ENCODE measurements at regions not wholly inside any gene's neighbourhood (a gene's known extent, or its start where the extent isn't known, plus 50 kb on each side); places are given as distances from the start of the nearest gene placed in this dataset.
"Not testable (repeated sequence)": the region's sequence is repeated elsewhere in the genome, so short reads cannot be mapped to it uniquely, and the experiment has no call there.

- no peaks in the 10 kb centered on the region for H3K9me3 ChIP-seq
- TF ChIP-seq CTCF (IDR thresholded peaks at IDR 0.05) (no peak), POLR2A (IDR thresholded peaks at IDR 0.05) (no peak)
- H3K4me3 ChIP-seq = peak overlapping the region in 1 of 4 donors; percentile 1
- H3K4me1 ChIP-seq = peaks cover 0 to 17% (median 0%) of the 10 kb centered on the region in 3 donors
- DNase-seq = no peak
- no peak overlapping the region for H3K27ac ChIP-seq
- no peaks in the 10 kb centered on the region for H3K36me3 ChIP-seq
- H3K27me3 ChIP-seq = no peaks in the 10 kb centered on the region
- 42 to 53% methylated on average over 5 of the region's 5 CpGs for WGBS, 2 donors
- intact Hi-C loops (cut with DNase I) = no loop called here
Measured at GRCh38 chr2:180694445-180695421, 285.7 kb upstream of the UBE2E3 start.

- Histone ChIP-seq H3K27ac (no peak overlapping the region), H3K9me3 (no peaks in the 10 kb centered on the region), H3K36me3 (no peaks in the 10 kb centered on the region), H3K4me3 (no peak overlapping the region), H3K27me3 (no peaks in the 10 kb centered on the region), H3K4me1 (peaks cover 0 to 17% (median 0%) of the 10 kb centered on the region in 3 donors)
- 88 to 94% methylated on average over 7 of the region's 7 CpGs for WGBS, 2 donors
- no peak for DNase-seq
- intact Hi-C loops (cut with DNase I) = no loop called here
- TF ChIP-seq POLR2A (IDR thresholded peaks at IDR 0.05) = no peak
- no peak for TF ChIP-seq CTCF (IDR thresholded peaks at IDR 0.05)
Measured at GRCh38 chr2:180692322-180692721, 288.1 kb upstream of the UBE2E3 start.

- DNase-seq; H3K27ac ChIP-seq; H3K27me3 ChIP-seq; H3K36me3 ChIP-seq; H3K9me3 ChIP-seq; H3K4me3 ChIP-seq; intact Hi-C loops (cut with DNase I): not testable (repeated sequence)
- WGBS, 2 donors = 93 to 95% methylated on average over 12 to 14 of the region's 15 CpGs
- H3K4me1 ChIP-seq = peaks cover 0 to 17% (median 0%) of the 10 kb centered on the region in 3 donors
Measured at GRCh38 chr2:180691855-180692223, 288.6 kb upstream of the UBE2E3 start.

GRCh38 chr2:180691186-180691854 lies 289.1 kb upstream of the UBE2E3 start:
- DNase-seq; H3K36me3 ChIP-seq; H3K4me3 ChIP-seq; H3K9me3 ChIP-seq; H3K27ac ChIP-seq; intact Hi-C loops (cut with DNase I); H3K27me3 ChIP-seq: not testable (repeated sequence)
- 96% methylated on average over 19 of the region's 45 CpGs; no CpG with 5 or more reads in 1 of the 2 donors for WGBS, 2 donors
- H3K4me1 ChIP-seq = peaks cover 0 to 17% (median 0%) of the 10 kb centered on the region in 3 donors

- no peak for DNase-seq
- TF ChIP-seq POLR2A (IDR thresholded peaks at IDR 0.05) (no peak), CTCF (IDR thresholded peaks at IDR 0.05) (no peak)
- H3K4me3 ChIP-seq = no peak overlapping the region
Measured at GRCh38 chr2:180690611-180691010, 289.8 kb upstream of the UBE2E3 start.

GRCh38 chr2:180682871-180683270 lies 297.5 kb upstream of the UBE2E3 start:
- no peaks in the 10 kb centered on the region for H3K27me3 ChIP-seq
- H3K36me3 ChIP-seq = no peaks in the 10 kb centered on the region
- no peaks in the 10 kb centered on the region for H3K9me3 ChIP-seq
- peaks cover 0 to 23% (median 12%) of the 10 kb centered on the region in 3 donors for H3K4me1 ChIP-seq
- intact Hi-C loops (cut with DNase I) = no loop called here
- no peak overlapping the region for H3K4me3 ChIP-seq
- 81 to 85% methylated on average over 1 of the region's 1 CpG for WGBS, 2 donors
- TF ChIP-seq POLR2A (IDR thresholded peaks at IDR 0.05) (no peak), CTCF (IDR thresholded peaks at IDR 0.05) (no peak)
- H3K27ac ChIP-seq = no peak overlapping the region
- no peak for DNase-seq

More at GRCh38 chr2:180690611-180691010, 289.8 kb upstream of the UBE2E3 start:
- Histone ChIP-seq H3K36me3 (no peaks in the 10 kb centered on the region), H3K4me1 (peaks cover 0 to 17% (median 0%) of the 10 kb centered on the region in 3 donors), H3K9me3 (no peaks in the 10 kb centered on the region), H3K27me3 (no peaks in the 10 kb centered on the region), H3K27ac (no peak overlapping the region)
- intact Hi-C loops (cut with DNase I) = no loop called here
